LoVo (cell line): ENCODE measurements at regions not wholly inside any gene's neighbourhood (a gene's known extent, or its start where the extent isn't known, plus 50 kb on each side); places are given as distances from the start of the nearest gene placed in this dataset.
"Not testable (repeated sequence)": the region's sequence is repeated elsewhere in the genome, so short reads cannot be mapped to it uniquely, and the experiment has no call there.

Experiments
- DNase-seq: peaks from one replicate; pipeline ENCODE4 v3.0.0-alpha.2; 2016; ENCODE audit warnings: low spot score

GRCh38 chr21:35566874-35567273, 493.5 kb downstream of the SETD4 start:
- no peak for DNase-seq

GRCh38 chr21:35565204-35565611, 495.1 kb downstream of the SETD4 start:
- DNase-seq: no peak

- DNase-seq: no peak
These were observed 496.4 kb downstream of the SETD4 start for GRCh38 chr21:35563885-35564451.

GRCh38 chr21:35562876-35563275, 497.4 kb downstream of the SETD4 start:
- no peak for DNase-seq

- DNase-seq: no peak
These were observed 499.2 kb downstream of the SETD4 start for GRCh38 chr21:35561116-35561515.

GRCh38 chr21:35559829-35560225, 500.5 kb downstream of the SETD4 start:
- no peak for DNase-seq

GRCh38 chr21:35559128-35559828, 501.0 kb downstream of the SETD4 start:
- no peak for DNase-seq

- DNase-seq: no peak
These were observed 503.8 kb downstream of the SETD4 start for GRCh38 chr21:35556536-35556935.

GRCh38 chr21:35552483-35552882, 503.4 kb upstream of the RUNX1 start:
- not testable (repeated sequence) for DNase-seq

- no peak for DNase-seq
These were observed 500.0 kb upstream of the RUNX1 start for GRCh38 chr21:35548904-35549615.

GRCh38 chr21:35547946-35548774, 499.1 kb upstream of the RUNX1 start:
- no peak for DNase-seq

- DNase-seq: no peak
These were observed 494.6 kb upstream of the RUNX1 start for GRCh38 chr21:35543746-35544145.

GRCh38 chr21:35540950-35541638, 492.0 kb upstream of the RUNX1 start:
- no peak for DNase-seq

- no peak for DNase-seq
These were observed 489.3 kb upstream of the RUNX1 start for GRCh38 chr21:35538386-35538785.

GRCh38 chr21:35537604-35538003, 488.5 kb upstream of the RUNX1 start:
- DNase-seq: no peak

- DNase-seq: no peak
These were observed 484.8 kb upstream of the RUNX1 start for GRCh38 chr21:35533893-35534292.

GRCh38 chr21:35530766-35531165, 481.7 kb upstream of the RUNX1 start:
- no peak for DNase-seq

- DNase-seq: peak; percentile 9
These were observed 480.2 kb upstream of the RUNX1 start for GRCh38 chr21:35529171-35529863.

GRCh38 chr21:35528116-35529042, 479.3 kb upstream of the RUNX1 start:
- no peak for DNase-seq

- no peak for DNase-seq
These were observed 478.3 kb upstream of the RUNX1 start for GRCh38 chr21:35527358-35527757.
